HT1080 (cell line): ENCODE measurements at regions not wholly inside any gene's neighbourhood (a gene's known extent, or its start where the extent isn't known, plus 50 kb on each side); places are given as distances from the start of the nearest gene placed in this dataset.

Experiments
- DNase-seq: peaks from one replicate; pipeline ENCODE4 v3.0.0-alpha.2; 2015; ENCODE audit warnings: low read depth

- DNase-seq: no peak
These were observed 210.1 kb downstream of the CDH9 start for GRCh38 chr5:26828294-26828693.

DNA sequence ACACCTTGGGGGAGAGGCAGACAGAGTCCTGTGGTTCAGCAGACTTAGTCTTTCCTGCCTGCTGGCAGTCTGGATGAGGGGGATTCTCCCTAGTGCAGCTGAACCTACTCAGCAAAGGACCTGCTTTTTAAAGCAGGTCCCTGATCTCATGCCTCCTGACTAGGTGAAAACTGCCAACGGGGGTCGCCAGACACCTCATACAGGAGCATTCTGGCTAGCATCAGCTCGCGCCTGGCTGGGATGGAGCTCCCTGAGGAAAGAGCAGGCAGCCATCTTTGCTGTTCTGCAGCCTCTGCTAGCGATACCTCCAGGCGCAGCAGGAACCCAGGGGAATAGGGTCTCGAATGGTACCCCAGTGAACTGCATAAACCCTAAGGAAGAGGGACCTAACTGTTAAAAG lies 225.2 kb downstream of the CDH9 start:
- DNase-seq: no peak

DNA sequence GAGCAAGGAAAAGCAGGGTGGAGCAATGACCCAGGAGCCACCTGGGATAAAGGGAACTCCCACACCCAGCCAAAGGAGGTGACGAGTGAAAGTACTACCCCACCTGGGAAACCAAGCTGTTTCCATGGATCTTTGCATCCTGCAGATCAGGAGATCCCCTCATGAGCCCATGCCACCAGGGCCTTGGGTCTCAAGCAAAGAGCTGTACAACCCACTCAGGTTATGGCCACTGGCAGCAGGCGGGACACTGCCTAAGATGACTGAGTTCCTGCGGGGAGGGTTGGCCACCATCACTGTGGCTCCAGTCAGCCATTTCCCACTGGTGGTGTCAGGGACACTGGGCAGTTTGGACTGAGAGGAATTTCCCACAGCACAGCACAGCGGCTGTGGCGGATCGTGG lies 225.7 kb downstream of the CDH9 start:
- DNase-seq: peak; percentile 6

GRCh38 chr5:26807231-26808199 lies 230.9 kb downstream of the CDH9 start:
- no peak for DNase-seq

DNA sequence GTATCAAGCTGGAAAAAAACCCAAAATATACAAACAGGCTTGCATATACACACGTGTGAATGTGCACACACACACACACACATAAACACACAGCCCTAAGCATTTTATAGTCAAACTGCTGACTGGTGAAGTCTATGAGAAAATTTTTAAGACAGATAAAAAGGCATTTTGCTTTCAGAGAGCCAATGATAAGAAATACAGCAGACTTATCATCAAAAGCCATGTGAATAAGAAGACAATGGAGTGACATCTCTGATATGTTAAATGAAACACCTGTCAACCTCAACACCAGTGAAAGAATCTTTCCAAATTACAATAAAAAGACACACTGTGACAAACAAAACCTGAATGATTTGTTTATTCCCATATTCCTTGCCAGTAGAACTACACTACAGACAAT lies 233.3 kb downstream of the CDH9 start:
- DNase-seq: no peak

DNA sequence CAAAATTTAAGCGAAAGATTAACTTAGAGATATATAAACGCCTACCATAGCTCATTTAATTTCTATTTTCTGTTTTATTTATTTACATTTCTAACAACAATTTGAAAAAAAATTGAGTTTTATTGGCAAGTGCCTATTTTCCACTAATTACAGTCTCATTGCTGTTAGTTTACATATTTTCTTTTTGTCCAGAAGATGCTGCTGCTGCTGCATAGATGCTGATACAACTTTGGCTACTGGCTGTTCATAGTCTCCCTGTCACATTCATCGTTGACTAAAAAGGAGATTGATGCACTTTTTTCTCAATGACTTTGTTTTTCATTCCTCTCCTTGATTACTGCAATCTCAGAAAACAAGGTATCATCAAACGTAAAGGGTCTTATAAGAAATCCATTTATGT lies 235.4 kb downstream of the CDH9 start:
- no peak for DNase-seq

DNA sequence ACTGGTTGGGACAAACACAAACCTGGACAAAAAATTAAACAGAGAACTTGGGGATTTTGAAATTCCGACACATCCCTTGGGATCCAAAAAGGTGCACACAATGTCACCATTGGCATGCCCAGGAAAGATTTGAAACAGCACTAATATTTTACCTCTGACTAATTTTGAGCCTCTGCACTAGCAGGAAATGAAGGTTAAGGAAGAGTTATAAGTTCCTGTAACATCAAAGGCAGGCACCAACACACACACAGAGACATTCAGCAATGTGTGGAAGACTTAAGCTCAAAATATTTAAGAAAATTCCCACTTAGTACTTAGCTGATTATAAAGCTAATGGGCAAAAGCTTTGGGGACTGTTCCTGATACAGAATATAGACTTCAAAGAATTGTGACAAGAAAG lies 247.0 kb downstream of the CDH9 start:
- peak; percentile 35 for DNase-seq

DNA sequence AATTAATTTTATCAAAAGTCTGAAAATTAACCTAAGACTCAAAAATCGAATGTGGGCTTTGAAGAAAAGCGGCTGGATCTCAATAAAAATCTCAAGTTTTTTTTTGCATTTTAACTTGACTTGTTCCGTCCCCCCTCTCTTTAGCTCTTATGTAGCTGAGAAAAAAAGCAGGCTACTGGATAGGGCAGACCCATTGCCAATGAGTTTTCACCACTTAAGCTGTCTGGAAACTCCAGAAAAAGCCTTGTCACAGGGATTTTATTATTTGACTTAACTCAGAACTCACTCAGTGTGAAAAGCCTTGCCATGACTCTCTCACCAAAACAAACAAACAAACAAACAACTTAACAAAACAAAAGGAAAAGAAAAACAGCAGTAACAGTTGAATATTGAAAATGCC lies 247.4 kb downstream of the CDH9 start:
- no peak for DNase-seq

DNA sequence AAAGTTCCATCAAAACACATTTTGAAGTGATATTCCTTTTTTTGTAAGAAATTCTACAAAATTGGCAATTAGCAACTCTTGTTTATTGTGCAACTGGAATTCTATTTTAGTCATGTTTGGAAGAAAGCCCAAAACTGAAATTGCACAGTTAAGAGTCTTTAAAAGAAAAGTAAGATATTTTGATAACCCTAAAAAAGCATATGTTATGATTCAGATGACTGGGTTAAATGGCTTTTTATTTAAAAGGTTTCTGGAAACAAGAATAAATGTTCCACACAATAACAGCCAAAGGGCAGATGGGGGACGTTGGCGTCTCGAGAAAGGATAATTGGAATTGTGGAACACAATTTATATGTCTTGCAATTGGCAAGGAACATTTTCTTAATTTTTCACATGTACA lies 275.2 kb downstream of the CDH9 start:
- no peak for DNase-seq

- DNase-seq: no peak
These were observed 276.9 kb downstream of the CDH9 start for GRCh38 chr5:26761446-26761845.

DNA sequence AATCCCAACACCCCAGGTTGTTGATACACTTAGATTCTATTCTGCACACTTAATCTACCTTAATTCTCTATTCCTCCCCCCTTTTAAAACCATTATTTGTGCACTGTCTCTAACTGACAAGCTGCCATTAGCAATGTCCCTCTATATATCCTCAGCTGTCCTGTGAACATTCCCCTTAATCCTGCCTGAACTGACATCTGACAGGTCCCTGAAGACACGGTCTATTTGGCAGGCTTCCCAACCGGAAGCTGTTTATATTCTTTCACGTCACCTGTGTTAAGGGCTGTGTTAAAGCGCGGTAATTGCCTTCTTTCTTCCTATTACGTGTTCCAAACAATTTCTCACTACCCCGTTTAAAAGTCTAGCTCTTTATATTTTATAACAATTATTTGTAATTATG lies 277.3 kb downstream of the CDH9 start:
- no peak for DNase-seq

- peak; percentile 32 for DNase-seq
These were observed 280.4 kb downstream of the CDH9 start for GRCh38 chr5:26757941-26758340.

DNA sequence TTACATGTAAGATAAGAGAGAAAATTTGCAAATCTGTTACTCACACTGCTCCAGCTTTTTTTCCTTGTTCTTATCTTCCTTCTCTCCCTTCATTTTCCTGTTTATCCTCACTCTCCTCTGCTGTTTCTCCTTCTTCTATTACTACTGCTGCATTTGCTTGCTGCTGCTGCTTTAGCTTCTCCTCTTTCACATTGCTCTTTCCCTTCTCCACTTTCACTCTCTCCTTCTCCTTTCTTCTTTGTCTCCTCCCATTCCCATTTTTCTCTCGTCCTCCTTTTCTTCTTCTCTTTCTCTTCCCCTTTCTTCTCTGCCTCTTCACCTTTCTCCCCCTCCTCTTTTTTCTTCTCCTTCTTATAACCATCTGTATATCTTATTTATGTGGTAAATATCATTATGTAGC lies 288.6 kb downstream of the CDH9 start:
- no peak for DNase-seq

DNA sequence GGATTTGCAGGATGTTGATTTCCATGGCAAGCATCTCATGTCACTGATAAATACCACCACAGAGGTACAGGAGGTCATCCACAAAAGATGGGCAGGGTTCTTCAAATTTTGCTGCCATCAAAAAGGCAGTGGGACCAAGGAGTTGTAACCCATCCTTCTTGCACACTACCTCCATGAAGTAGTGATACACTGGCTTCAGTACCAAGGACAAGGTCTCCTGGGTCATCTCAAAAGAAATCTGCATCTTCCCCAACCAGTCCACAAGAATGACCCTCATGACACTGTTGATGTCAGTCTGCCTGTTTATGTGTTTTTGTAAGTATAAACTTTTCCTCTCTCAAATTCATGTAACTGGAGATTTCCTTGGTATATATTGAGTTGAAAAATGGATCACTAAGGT lies 298.2 kb downstream of the CDH9 start:
- DNase-seq: no peak

- no peak for DNase-seq
These were observed 300.8 kb downstream of the CDH9 start for GRCh38 chr5:26737348-26738265.

GRCh38 chr5:26727916-26728315 lies 310.5 kb downstream of the CDH9 start:
- no peak for DNase-seq

- no peak for DNase-seq
These were observed 318.6 kb downstream of the CDH9 start for GRCh38 chr5:26719803-26720202.

DNA sequence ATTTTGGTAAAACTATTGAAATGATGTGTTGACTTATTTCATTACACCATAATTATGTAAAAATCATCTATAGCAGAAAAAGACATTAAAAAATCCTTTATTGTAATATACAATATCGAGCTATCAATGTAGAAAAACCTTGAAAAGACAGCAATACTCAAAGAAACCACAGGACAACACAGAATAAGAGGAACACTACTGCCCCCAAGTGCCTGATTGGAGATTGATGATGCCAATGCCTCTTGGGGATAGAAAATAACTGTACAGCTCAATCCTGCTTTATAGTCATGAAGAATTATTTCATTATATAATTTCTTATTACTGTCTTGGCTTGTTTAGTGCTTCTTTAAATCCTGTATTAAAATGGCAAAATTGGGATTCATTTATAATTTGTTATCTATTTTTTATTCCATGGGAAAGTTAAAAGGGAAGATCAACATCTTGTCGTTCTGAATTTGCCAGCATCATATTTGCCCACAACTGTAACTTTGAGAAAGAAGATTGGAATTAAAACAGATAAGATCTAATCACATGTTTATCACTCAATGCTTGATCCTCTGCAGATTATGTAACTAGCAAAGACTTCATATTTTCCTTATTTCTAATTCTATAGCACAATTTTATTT lies 337.5 kb downstream of the CDH9 start:
- DNase-seq: peak; percentile 67

DNA sequence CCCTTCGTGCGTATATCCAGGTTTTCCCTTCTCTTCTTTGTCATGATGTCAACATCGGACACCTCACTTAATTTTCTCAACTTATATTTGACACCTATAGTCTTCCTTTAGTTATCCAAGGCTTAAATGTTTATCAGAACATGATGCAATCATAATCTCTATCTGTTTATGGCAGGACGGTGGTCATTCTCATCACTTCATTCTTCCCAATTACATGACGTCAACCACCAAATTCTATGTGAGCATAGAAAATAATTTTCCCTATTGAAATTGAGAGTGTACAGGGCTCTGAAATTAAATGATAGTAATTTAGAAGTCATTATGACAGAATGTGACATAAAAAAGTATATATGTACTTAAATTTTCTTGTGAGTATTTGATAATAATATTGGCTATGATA lies 345.4 kb downstream of the CDH9 start:
- DNase-seq: no peak

- DNase-seq: peak; percentile 28
These were observed 346.9 kb downstream of the CDH9 start for GRCh38 chr5:26691486-26691885.

DNA sequence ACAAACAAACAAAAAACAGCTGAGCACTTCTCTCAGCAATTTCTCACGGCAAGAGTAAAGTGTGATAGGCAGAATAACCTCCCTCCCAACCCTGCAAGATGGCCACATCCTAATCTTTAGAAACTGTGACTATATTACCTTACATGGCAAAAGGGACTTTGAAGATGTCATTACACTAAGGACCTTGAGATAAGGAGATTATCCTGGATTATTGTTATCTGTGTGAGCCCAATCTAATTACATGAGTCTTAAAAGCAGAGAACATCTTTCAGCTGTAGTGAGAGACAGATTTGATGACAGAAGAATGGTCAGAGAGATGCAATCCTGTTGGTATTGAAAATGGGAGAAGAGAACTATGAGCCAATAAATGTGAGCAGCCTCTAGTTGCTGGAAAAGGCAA lies 347.9 kb downstream of the CDH9 start:
- DNase-seq: no peak

DNA sequence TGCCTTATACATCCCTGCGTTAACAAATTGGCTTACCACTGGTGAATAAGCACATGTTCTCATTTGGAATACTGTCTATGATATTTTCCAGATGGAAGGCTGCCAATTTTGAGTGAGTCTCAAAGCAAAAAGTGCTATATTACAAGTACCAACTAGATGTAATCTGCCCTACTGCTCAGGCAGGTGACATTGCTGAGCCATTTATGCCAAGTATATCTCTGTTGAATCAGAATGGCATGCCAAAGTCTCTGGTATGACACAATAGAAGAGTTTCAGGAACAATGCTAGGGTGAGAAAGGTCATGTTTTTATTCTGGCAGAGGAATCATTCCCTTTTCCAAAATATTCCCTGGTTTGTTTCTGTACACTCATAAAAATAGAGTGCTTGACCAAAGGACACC lies 356.5 kb downstream of the CDH9 start:
- DNase-seq: no peak
